Ishikawa (cell line): ENCODE measurements at regions not wholly inside any gene's neighbourhood (a gene's known extent, or its start where the extent isn't known, plus 50 kb on each side); places are given as distances from the start of the nearest gene placed in this dataset.

Experiments used
- CREB1 ChIP-seq: IDR thresholded peaks from 2 replicates; pipeline ENCODE4 v1.6.1; 2012; ENCODE audit warnings: low read depth
- EP300 ChIP-seq: IDR thresholded peaks from 2 replicates; pipeline ENCODE4 v1.6.1; 2012; ENCODE audit warnings: borderline replicate concordance
- NFIC ChIP-seq: IDR thresholded peaks from 2 replicates; pipeline ENCODE4 v1.6.1; 2012
- RAD21 ChIP-seq: IDR thresholded peaks from 2 replicates; pipeline ENCODE4 v1.6.1; 2012; ENCODE audit warnings: low read depth
- TAF1 ChIP-seq: IDR thresholded peaks from 2 replicates; pipeline ENCODE4 v1.6.1; 2012; ENCODE audit warnings: low read depth, mild to moderate bottlenecking
- TCF12 ChIP-seq: IDR thresholded peaks from 2 replicates; pipeline ENCODE4 v1.6.1; 2012; ENCODE audit warnings: low read depth
- TEAD4 ChIP-seq: IDR thresholded peaks from 2 replicates; pipeline ENCODE4 v1.6.1; 2012
- ZBTB7A ChIP-seq: IDR thresholded peaks from 2 replicates; pipeline ENCODE4 v1.6.1; 2012; ENCODE audit warnings: low read depth
- TF ChIP-seq, protein P1 (sequence below): IDR thresholded peaks from 2 replicates; pipeline ENCODE4 v1.6.1; 2012; ENCODE audit warnings: low read depth, mild to moderate bottlenecking

DNA sequence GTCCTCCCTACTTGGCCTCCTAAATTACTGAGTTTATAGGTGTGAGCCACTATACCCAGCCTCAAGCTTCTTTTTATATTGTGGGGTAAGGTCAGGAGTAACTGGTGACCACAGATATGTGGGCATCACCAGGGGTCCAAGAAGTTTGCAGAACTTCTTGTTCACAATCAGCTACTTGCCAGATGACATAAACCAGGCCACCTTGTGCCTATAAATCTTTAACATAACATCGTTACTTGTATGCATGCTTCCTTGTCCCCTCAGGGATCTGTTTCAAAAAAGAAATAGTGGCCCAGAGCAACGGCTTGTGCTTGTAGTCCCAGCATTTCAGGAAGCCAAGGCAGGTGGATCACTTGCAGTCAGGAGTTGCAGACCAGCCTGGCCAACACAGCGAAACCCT, 115.1 kb upstream of the FAM174B start:
- TF ChIP-seq TCF12: no peak
- TF ChIP-seq NFIC: no peak
- TF ChIP-seq TAF1: no peak
- TF ChIP-seq EP300: no peak
- TF ChIP-seq, protein P1, sequence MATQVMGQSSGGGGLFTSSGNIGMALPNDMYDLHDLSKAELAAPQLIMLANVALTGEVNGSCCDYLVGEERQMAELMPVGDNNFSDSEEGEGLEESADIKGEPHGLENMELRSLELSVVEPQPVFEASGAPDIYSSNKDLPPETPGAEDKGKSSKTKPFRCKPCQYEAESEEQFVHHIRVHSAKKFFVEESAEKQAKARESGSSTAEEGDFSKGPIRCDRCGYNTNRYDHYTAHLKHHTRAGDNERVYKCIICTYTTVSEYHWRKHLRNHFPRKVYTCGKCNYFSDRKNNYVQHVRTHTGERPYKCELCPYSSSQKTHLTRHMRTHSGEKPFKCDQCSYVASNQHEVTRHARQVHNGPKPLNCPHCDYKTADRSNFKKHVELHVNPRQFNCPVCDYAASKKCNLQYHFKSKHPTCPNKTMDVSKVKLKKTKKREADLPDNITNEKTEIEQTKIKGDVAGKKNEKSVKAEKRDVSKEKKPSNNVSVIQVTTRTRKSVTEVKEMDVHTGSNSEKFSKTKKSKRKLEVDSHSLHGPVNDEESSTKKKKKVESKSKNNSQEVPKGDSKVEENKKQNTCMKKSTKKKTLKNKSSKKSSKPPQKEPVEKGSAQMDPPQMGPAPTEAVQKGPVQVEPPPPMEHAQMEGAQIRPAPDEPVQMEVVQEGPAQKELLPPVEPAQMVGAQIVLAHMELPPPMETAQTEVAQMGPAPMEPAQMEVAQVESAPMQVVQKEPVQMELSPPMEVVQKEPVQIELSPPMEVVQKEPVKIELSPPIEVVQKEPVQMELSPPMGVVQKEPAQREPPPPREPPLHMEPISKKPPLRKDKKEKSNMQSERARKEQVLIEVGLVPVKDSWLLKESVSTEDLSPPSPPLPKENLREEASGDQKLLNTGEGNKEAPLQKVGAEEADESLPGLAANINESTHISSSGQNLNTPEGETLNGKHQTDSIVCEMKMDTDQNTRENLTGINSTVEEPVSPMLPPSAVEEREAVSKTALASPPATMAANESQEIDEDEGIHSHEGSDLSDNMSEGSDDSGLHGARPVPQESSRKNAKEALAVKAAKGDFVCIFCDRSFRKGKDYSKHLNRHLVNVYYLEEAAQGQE: no peak
- no peak for TF ChIP-seq ZBTB7A
- no peak for TF ChIP-seq RAD21
- TF ChIP-seq TEAD4: no peak
- TF ChIP-seq CREB1: no peak
